GM12864 (cell line): ENCODE measurements at regions not wholly inside any gene's neighbourhood (a gene's known extent, or its start where the extent isn't known, plus 50 kb on each side); places are given as distances from the start of the nearest gene placed in this dataset.

Experiments used
- DNase-seq: peaks from one replicate; pipeline ENCODE4 v3.0.0-alpha.2; 2011; ENCODE audit warnings: low read depth
- H3K4me3 ChIP-seq: 2 replicates; pipeline ENCODE4 v1.5.1; 2011; ENCODE audit warnings: mild to moderate bottlenecking, low read depth, low read length, control low read depth
- CTCF ChIP-seq: IDR thresholded peaks from 2 replicates; pipeline ENCODE4 v1.5.1; 2011; ENCODE audit warnings: low read depth, mild to moderate bottlenecking, moderate library complexity, low read length, control low read depth, inconsistent platforms; ENCODE audit errors: missing control alignments

- TF ChIP-seq CTCF, result no peak
- H3K4me3 ChIP-seq, result no peak overlapping the region
- no peak for DNase-seq
These were observed 119.2 kb upstream of the SLC39A10 start for GRCh38 chr2:195537811-195538210.

- no peak for TF ChIP-seq CTCF
- DNase-seq, result no peak
- no peak overlapping the region for H3K4me3 ChIP-seq
These were observed 120.1 kb upstream of the SLC39A10 start for GRCh38 chr2:195536906-195537305.

GRCh38 chr2:195535911-195536522, 121.0 kb upstream of the SLC39A10 start:
- peak; percentile 85 for DNase-seq
- no peak overlapping the region for H3K4me3 ChIP-seq
- TF ChIP-seq CTCF, result no peak

GRCh38 chr2:195534971-195535370, 122.1 kb upstream of the SLC39A10 start:
- no peak for TF ChIP-seq CTCF
- no peak overlapping the region for H3K4me3 ChIP-seq
- DNase-seq, result no peak

- peak; percentile 45 for TF ChIP-seq CTCF
- no peak for DNase-seq
- no peak overlapping the region for H3K4me3 ChIP-seq
These were observed 123.0 kb upstream of the SLC39A10 start for GRCh38 chr2:195533771-195534642.

GRCh38 chr2:195532628-195533271, 124.3 kb upstream of the SLC39A10 start:
- no peak for TF ChIP-seq CTCF
- peak overlapping the region; percentile 33 for H3K4me3 ChIP-seq

More at GRCh38 chr2:195532628-195533271, 124.3 kb upstream of the SLC39A10 start:
- no peak for DNase-seq
